Left ventricle myocardium inferior (tissue), 1 donor: ENCODE measurements at regions not wholly inside any gene's neighbourhood (a gene's known extent, or its start where the extent isn't known, plus 50 kb on each side); places are given as distances from the start of the nearest gene placed in this dataset.
"Not testable (repeated sequence)": the region's sequence is repeated elsewhere in the genome, so short reads cannot be mapped to it uniquely, and the experiment has no call there.

Experiments used
- DNase-seq: peaks from one replicate; pipeline ENCODE4 v3.0.0-alpha.2; 2020
- H3K27ac ChIP-seq: fragments of 200-600 bp; replicated peaks from 2 replicates; pipeline ENCODE4 v1.8.0; 2021
- H3K27me3 ChIP-seq: fragments of 200-600 bp; 2 replicates; pipeline ENCODE4 v1.8.0; 2021; ENCODE audit warnings: low read depth
- H3K36me3 ChIP-seq: fragments of 200-600 bp; 2 replicates; pipeline ENCODE4 v1.8.0; 2021
- H3K4me1 ChIP-seq: fragments of 200-600 bp; 2 replicates; pipeline ENCODE4 v1.8.0; 2021
- H3K4me3 ChIP-seq: fragments of 200-600 bp; 2 replicates; pipeline ENCODE4 v1.8.0; 2021; ENCODE audit warnings: mild to moderate bottlenecking, moderate library complexity
- H3K9me3 ChIP-seq: fragments of 200-600 bp; replicated peaks from 2 replicates; pipeline ENCODE4 v1.8.0; 2021
- intact Hi-C: fragments of 100-400 bp; cut with micrococcal nuclease; formaldehyde crosslinking; loops from one replicate; pipeline ENCODE4 v1.11.0; 2022
- TF ChIP-seq, protein P1 (sequence below): fragments of 200-600 bp; IDR thresholded peaks from 2 replicates; pipeline ENCODE4 v1.8.0; 2021; ENCODE audit warnings: antibody characterized with exemption, mild to moderate bottlenecking, borderline replicate concordance
- donor health status: DM: no; HTN: yes; CAD: no; lungs with severe emphysema.

DNA sequence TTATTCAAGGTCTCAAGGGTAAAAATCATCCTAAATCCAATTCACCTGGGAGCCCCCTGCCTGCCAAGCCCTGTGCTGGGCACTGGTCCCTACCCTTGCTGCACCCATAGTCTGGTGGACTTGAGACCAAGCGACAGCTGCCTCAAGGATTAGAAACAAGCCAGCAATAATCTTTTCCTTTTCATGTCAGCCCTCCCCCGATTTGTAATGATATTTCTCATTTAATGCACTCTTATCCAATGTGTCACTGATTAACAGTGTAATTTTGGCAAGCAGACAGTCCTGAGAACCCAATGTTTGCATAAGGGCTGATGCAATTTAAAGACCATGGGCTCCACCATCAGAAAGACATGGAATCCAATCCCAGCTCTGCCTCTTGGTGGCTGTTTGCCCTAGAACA is 108.9 kb downstream of the ACTL7B start:
- Histone ChIP-seq H3K4me1 (no peaks in the 10 kb centered on the region), H3K36me3 (no peaks in the 10 kb centered on the region), H3K4me3 (no peak overlapping the region), H3K27ac (no peak overlapping the region), H3K27me3 (no peaks in the 10 kb centered on the region), H3K9me3 (no peaks in the 10 kb centered on the region)
- TF ChIP-seq, protein P1, sequence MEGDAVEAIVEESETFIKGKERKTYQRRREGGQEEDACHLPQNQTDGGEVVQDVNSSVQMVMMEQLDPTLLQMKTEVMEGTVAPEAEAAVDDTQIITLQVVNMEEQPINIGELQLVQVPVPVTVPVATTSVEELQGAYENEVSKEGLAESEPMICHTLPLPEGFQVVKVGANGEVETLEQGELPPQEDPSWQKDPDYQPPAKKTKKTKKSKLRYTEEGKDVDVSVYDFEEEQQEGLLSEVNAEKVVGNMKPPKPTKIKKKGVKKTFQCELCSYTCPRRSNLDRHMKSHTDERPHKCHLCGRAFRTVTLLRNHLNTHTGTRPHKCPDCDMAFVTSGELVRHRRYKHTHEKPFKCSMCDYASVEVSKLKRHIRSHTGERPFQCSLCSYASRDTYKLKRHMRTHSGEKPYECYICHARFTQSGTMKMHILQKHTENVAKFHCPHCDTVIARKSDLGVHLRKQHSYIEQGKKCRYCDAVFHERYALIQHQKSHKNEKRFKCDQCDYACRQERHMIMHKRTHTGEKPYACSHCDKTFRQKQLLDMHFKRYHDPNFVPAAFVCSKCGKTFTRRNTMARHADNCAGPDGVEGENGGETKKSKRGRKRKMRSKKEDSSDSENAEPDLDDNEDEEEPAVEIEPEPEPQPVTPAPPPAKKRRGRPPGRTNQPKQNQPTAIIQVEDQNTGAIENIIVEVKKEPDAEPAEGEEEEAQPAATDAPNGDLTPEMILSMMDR: no peak
- no peak for DNase-seq
- intact Hi-C loops: no loop called here

DNA sequence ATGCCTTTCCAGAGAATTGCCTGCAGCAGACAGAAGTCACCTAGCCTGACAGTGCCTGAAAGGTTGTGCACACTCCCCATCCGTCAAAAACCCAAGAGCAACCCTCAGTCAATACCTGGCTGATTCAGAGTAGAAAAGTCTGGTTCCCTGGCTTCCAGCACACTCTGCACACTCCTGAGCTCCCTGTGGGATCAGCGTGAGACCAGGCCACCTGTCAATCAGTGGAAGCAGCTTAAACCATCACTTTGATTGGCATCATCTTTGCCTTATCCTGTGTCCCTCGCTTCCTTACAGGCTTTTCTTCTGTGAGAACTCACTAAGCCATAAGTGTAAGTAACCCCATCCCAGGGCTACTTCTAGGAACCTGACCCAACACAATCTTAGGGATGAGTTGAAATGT is 109.8 kb downstream of the ACTL7B start:
- intact Hi-C loops: no loop called here
- H3K4me3 ChIP-seq: no peak overlapping the region
- TF ChIP-seq, protein P1: no peak
- no peaks in the 10 kb centered on the region for H3K27me3 ChIP-seq
- no peaks in the 10 kb centered on the region for H3K36me3 ChIP-seq
- no peaks in the 10 kb centered on the region for H3K9me3 ChIP-seq
- H3K4me1 ChIP-seq: no peaks in the 10 kb centered on the region
- no peak for DNase-seq
- H3K27ac ChIP-seq: no peak overlapping the region

DNA sequence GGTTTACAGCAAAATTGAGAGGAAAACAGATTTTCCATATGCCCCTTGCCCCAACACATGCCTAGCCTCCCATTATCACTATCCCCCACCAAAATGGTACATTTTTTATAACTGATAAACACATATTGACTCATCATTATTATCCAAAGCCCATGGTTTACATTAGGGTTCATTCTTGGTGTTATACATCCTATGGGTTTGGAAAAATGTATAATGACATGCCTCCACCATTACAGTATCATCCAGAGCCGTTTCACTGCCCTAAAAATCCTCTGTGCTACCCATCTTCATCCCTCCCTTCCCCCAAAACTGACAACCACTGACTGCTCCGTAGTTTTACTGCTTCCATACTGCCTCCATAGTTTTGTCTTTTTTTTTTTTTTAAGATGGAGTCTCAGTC is 111.1 kb downstream of the ACTL7B start:
- intact Hi-C loops: no loop called here
- H3K4me3 ChIP-seq: no peak overlapping the region

DNA sequence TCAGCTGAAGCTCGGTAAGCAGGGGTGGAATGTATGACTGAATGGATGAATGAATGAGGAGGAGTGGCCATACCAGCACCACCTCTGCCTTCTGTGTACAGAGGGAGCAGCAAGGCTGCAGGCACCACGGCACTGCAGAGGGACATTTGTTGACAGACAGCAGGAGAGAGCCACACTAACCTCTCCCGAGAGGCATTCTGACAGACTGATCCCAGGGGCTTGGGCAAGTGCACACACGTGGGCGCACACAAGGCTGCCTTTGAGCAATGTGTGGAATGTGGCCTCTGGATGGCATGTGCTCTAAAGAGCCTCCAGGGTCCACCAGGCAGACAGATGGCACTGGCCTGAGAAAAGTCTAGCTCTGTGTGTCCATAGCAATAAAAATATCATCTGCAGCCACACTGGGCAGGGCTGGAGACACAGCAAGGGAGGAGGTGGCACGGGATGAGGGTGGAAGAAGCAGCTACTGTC is 111.8 kb downstream of the ACTL7B start:
- Histone ChIP-seq H3K27ac (no peak overlapping the region), H3K27me3 (no peaks in the 10 kb centered on the region), H3K4me1 (no peaks in the 10 kb centered on the region), H3K4me3 (no peak overlapping the region), H3K36me3 (no peaks in the 10 kb centered on the region), H3K9me3 (no peaks in the 10 kb centered on the region)
- intact Hi-C loops: no loop called here
- TF ChIP-seq, protein P1: no peak
- DNase-seq: no peak

More for the DNA sequence above, 111.1 kb downstream of the ACTL7B start:
- Histone ChIP-seq H3K27me3 (no peaks in the 10 kb centered on the region), H3K4me1 (no peaks in the 10 kb centered on the region), H3K9me3 (no peaks in the 10 kb centered on the region), H3K27ac (no peak overlapping the region), H3K36me3 (no peaks in the 10 kb centered on the region)
- no peak for DNase-seq
- TF ChIP-seq, protein P1: no peak

DNA sequence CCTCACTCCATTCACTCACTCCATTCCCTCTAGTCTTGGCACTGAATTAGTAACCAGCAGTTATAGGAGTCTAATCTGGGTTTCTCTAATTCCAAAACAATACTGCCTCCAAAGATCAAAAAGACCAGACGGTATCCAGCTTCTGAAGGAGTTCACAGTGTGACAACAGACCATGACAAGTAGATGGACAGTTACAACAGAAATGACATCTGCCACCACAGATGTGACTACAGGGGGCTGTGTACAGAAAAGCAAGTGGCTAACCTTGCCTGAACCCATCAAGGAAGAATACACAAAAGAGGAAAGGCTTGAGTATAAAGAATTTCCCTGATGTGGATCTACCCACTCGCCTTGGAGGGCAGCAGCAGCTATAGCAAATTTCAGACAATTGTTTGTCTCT is 112.4 kb downstream of the ACTL7B start:
- no peak overlapping the region for H3K27ac ChIP-seq
- TF ChIP-seq, protein P1: no peak
- intact Hi-C loops: no loop called here

DNA sequence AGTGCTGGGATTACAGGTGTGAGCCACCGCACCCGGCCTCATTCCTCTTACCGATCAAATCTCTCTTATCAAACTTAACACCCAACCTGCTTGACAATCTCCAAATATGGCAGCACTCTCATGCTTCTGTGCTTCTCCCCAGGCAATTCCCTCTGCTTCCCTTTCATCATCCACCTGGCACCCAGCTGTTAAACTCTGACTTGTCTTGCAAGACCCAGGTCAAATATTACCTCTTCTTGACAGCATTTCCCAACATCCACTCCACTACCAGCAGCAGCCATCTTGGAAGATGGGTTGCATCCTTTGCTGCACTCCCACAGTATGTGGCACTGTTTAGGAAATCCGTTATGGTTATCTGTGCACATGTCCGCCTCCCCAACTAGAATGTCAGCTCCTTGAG is 113.6 kb downstream of the ACTL7B start:
- H3K4me1 ChIP-seq: no peaks in the 10 kb centered on the region
- H3K4me3 ChIP-seq: no peak overlapping the region
- TF ChIP-seq, protein P1: no peak
- intact Hi-C loops: no loop called here
- no peak overlapping the region for H3K27ac ChIP-seq
- no peaks in the 10 kb centered on the region for H3K27me3 ChIP-seq
- H3K36me3 ChIP-seq: no peaks in the 10 kb centered on the region
- H3K9me3 ChIP-seq: no peaks in the 10 kb centered on the region
- DNase-seq: no peak

More for the DNA sequence above, 112.4 kb downstream of the ACTL7B start:
- DNase-seq: no peak
- H3K9me3 ChIP-seq: no peaks in the 10 kb centered on the region
- H3K27me3 ChIP-seq: no peaks in the 10 kb centered on the region
- H3K4me1 ChIP-seq: no peaks in the 10 kb centered on the region
- no peak overlapping the region for H3K4me3 ChIP-seq
- H3K36me3 ChIP-seq: no peaks in the 10 kb centered on the region

DNA sequence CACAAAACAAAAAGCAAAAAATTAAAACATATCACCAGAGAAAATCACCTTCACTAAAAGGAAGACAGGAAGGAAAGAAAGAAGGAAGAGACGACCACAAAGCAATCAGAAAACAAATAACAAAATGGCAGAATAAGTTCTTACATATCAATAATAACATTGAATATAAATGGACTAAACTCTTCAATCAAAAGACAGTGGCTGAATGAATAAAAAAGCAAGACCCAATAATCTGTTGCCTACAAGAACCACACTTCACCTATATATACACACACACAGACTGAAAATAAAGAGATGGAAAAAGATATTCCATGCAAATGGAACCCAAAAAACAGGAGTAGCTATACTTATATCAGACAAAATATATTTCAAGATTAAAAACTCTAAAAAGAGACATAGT is 124.5 kb downstream of the ACTL7B start:
- H3K27ac ChIP-seq, H3K36me3 ChIP-seq, H3K4me3 ChIP-seq, DNase-seq, intact Hi-C loops, H3K27me3 ChIP-seq: not testable (repeated sequence)
- peaks cover 12% of the 10 kb centered on the region for H3K4me1 ChIP-seq
- H3K9me3 ChIP-seq: peaks cover 37% of the 10 kb centered on the region
